IPS DF 19.7 (cell line): ENCODE measurements at regions not wholly inside any gene's neighbourhood (a gene's known extent, or its start where the extent isn't known, plus 50 kb on each side); places are given as distances from the start of the nearest gene placed in this dataset.

Source experiments
- DNase-seq: peaks from one replicate; pipeline ENCODE4 v3.0.0-alpha.2; 2013; ENCODE audit warnings: low read depth, low spot score

- DNase-seq: no peak
Observed at GRCh38 chr14:97712471-97712870, 915.3 kb downstream of the VRK1 start.

GRCh38 chr14:97713023-97713422 lies 915.8 kb downstream of the VRK1 start:
- no peak for DNase-seq

- no peak for DNase-seq
Observed at GRCh38 chr14:97718886-97719442, 921.8 kb downstream of the VRK1 start.

GRCh38 chr14:97719931-97720330 lies 922.7 kb downstream of the VRK1 start:
- no peak for DNase-seq

GRCh38 chr14:97723351-97723750 lies 926.2 kb downstream of the VRK1 start:
- no peak for DNase-seq

GRCh38 chr14:97723819-97724218 lies 926.6 kb downstream of the VRK1 start:
- no peak for DNase-seq

- DNase-seq: no peak
Observed at GRCh38 chr14:97724265-97724731, 927.1 kb downstream of the VRK1 start.

GRCh38 chr14:97726676-97727075 lies 929.5 kb downstream of the VRK1 start:
- no peak for DNase-seq

GRCh38 chr14:97730706-97731105 lies 933.5 kb downstream of the VRK1 start:
- no peak for DNase-seq

GRCh38 chr14:97731800-97732199 lies 934.6 kb downstream of the VRK1 start:
- no peak for DNase-seq

- no peak for DNase-seq
Observed at GRCh38 chr14:97747316-97747715, 950.1 kb downstream of the VRK1 start.

- DNase-seq: no peak
Observed at GRCh38 chr14:97748616-97749015, 951.4 kb downstream of the VRK1 start.

- DNase-seq: no peak
Observed at GRCh38 chr14:97757491-97757890, 960.3 kb downstream of the VRK1 start.

- no peak for DNase-seq
Observed at GRCh38 chr14:97760050-97760449, 962.9 kb downstream of the VRK1 start.

GRCh38 chr14:97762386-97762785 lies 965.2 kb downstream of the VRK1 start:
- no peak for DNase-seq

- no peak for DNase-seq
Observed at GRCh38 chr14:97771340-97772045, 974.3 kb downstream of the VRK1 start.

GRCh38 chr14:97773598-97773997 lies 976.4 kb downstream of the VRK1 start:
- no peak for DNase-seq

- DNase-seq: no peak
Observed at GRCh38 chr14:97776890-97777558, 979.8 kb downstream of the VRK1 start.

- no peak for DNase-seq
Observed at GRCh38 chr14:97777622-97778355, 980.6 kb downstream of the VRK1 start.

GRCh38 chr14:97779140-97779539 lies 982.0 kb downstream of the VRK1 start:
- DNase-seq: no peak

GRCh38 chr14:97780804-97781203 lies 983.6 kb downstream of the VRK1 start:
- DNase-seq: no peak

GRCh38 chr14:97781961-97782360 lies 984.8 kb downstream of the VRK1 start:
- no peak for DNase-seq
